ENCODE measurements at regions not wholly inside any gene's neighbourhood (a gene's known extent, or its start where the extent isn't known, plus 50 kb on each side); places are given as distances from the start of the nearest gene placed in this dataset.

- Histone ChIP-seq H3K4me3 (ENCODE audit: low read depth, low read length) (no peak overlapping the region), H3K27me3 (ENCODE audit: control insufficient read depth, insufficient read depth, low read length) (no peaks in the 10 kb centered on the region), H3K36me3 (ENCODE audit: control insufficient read depth, insufficient read depth, low read length) (no peaks in the 10 kb centered on the region)
- TF ChIP-seq CTCF (IDR thresholded peaks at IDR 0.05; ENCODE audit: insufficient read depth, low read length, severe bottlenecking), result no peak
- DNase-seq (ENCODE audit: low read depth) (no peak), FAIRE-seq (no peak)
Measured at GRCh38 chr3:124439603-124440002, 290.6 kb upstream of the UMPS start.

GRCh38 chr3:124441766-124442165 is 288.5 kb upstream of the UMPS start:
- Histone ChIP-seq H3K36me3 (ENCODE audit: control insufficient read depth, insufficient read depth, low read length) (no peaks in the 10 kb centered on the region), H3K4me3 (ENCODE audit: low read depth, low read length) (no peak overlapping the region), H3K27me3 (ENCODE audit: control insufficient read depth, insufficient read depth, low read length) (no peaks in the 10 kb centered on the region)
- no peak for DNase-seq (ENCODE audit: low read depth)
- FAIRE-seq, result no peak
- no peak for TF ChIP-seq CTCF (IDR thresholded peaks at IDR 0.05; ENCODE audit: insufficient read depth, low read length, severe bottlenecking)

GRCh38 chr3:124442463-124442862 is 287.8 kb upstream of the UMPS start:
- DNase-seq (ENCODE audit: low read depth) (no peak), FAIRE-seq (no peak)
- Histone ChIP-seq H3K4me3 (ENCODE audit: low read depth, low read length) (no peak overlapping the region), H3K27me3 (ENCODE audit: control insufficient read depth, insufficient read depth, low read length) (no peaks in the 10 kb centered on the region), H3K36me3 (ENCODE audit: control insufficient read depth, insufficient read depth, low read length) (no peaks in the 10 kb centered on the region)
- no peak for TF ChIP-seq CTCF (IDR thresholded peaks at IDR 0.05; ENCODE audit: insufficient read depth, low read length, severe bottlenecking)

- TF ChIP-seq CTCF (IDR thresholded peaks at IDR 0.05; ENCODE audit: insufficient read depth, low read length, severe bottlenecking), result no peak
- H3K4me3 ChIP-seq (ENCODE audit: low read depth, low read length), result no peak overlapping the region
- FAIRE-seq, result no peak
- H3K27me3 ChIP-seq (ENCODE audit: control insufficient read depth, insufficient read depth, low read length), result no peaks in the 10 kb centered on the region
- no peaks in the 10 kb centered on the region for H3K36me3 ChIP-seq (ENCODE audit: control insufficient read depth, insufficient read depth, low read length)
- no peak for DNase-seq (ENCODE audit: low read depth)
Measured at GRCh38 chr3:124443446-124443845, 286.8 kb upstream of the UMPS start.

- no peak overlapping the region for H3K4me3 ChIP-seq (ENCODE audit: low read depth, low read length)
- DNase-seq (ENCODE audit: low read depth) (no peak), FAIRE-seq (no peak)
- H3K36me3 ChIP-seq (ENCODE audit: control insufficient read depth, insufficient read depth, low read length), result no peaks in the 10 kb centered on the region
- no peak for TF ChIP-seq CTCF (IDR thresholded peaks at IDR 0.05; ENCODE audit: insufficient read depth, low read length, severe bottlenecking)
- H3K27me3 ChIP-seq (ENCODE audit: control insufficient read depth, insufficient read depth, low read length), result no peaks in the 10 kb centered on the region
Measured at GRCh38 chr3:124444075-124444474, 286.2 kb upstream of the UMPS start.

- H3K36me3 ChIP-seq (ENCODE audit: control insufficient read depth, insufficient read depth, low read length), result no peaks in the 10 kb centered on the region
- no peak overlapping the region for H3K4me3 ChIP-seq (ENCODE audit: low read depth, low read length)
- no peaks in the 10 kb centered on the region for H3K27me3 ChIP-seq (ENCODE audit: control insufficient read depth, insufficient read depth, low read length)
- no peak for TF ChIP-seq CTCF (IDR thresholded peaks at IDR 0.05; ENCODE audit: insufficient read depth, low read length, severe bottlenecking)
- DNase-seq (ENCODE audit: low read depth) (no peak), FAIRE-seq (no peak)
Measured at GRCh38 chr3:124444896-124445295, 285.4 kb upstream of the UMPS start.

All from bronchial epithelial cell (primary cell).